GM12878 (cell line): ENCODE measurements at regions not wholly inside any gene's neighbourhood (a gene's known extent, or its start where the extent isn't known, plus 50 kb on each side); places are given as distances from the start of the nearest gene placed in this dataset.
"Not testable (repeated sequence)": the region's sequence is repeated elsewhere in the genome, so short reads cannot be mapped to it uniquely, and the experiment has no call there.

Experiments used
- ATAC-seq: fragments of 200-7000 bp; cut with Tn5 transposase; 3 replicates; pipeline ENCODE4 v1.9.1; 2020; ENCODE audit warnings: mild to moderate bottlenecking, moderate library complexity
- BruUV-seq: library from RNA; stranded (reverse); fragments of 400-500 nt; replicated peaks from 2 replicates; lab custom pipeline; 2021; lab: Mats Ljungman, UMichigan
- CTCF ChIA-PET: fragments of 300-600 bp; sonication (Branson Sonifier 250); formaldehyde crosslinking; extraction: SDS; loops from one replicate; lab custom pipeline; 2021; ENCODE audit warnings: inconsistent platforms; lab: Yijun Ruan, JAX
- POLR2A ChIA-PET: fragments of 350-600 bp; formaldehyde crosslinking; extraction: SDS; loops from one replicate; lab custom pipeline; 2021; ENCODE audit warnings: inconsistent platforms; lab: Charles Lee
- RAD21 ChIA-PET: fragments of 300-600 bp; sonication (Branson Sonifier 250); formaldehyde crosslinking; loops from one replicate; lab custom pipeline; 2023; ENCODE audit warnings: antibody characterized with exemption; ENCODE audit not compliant: unreplicated experiment; lab: Charles Lee
- SMC1A ChIA-PET: fragments of 300-600 bp; sonication (Branson Sonifier 250); formaldehyde crosslinking; loops from one replicate; lab custom pipeline; 2023; ENCODE audit not compliant: unreplicated experiment, uncharacterized antibody; lab: Charles Lee
- DNase-seq: peaks from one replicate; pipeline ENCODE4 v3.0.0-alpha.2; 2011; ENCODE audit warnings: low read depth, low spot score
- FAIRE-seq: peaks from 3 replicates; lab custom pipeline; 2011; peaks lifted over from hg19 to GRCh38; lab: Jason Lieb, UNC
- H2AFZ ChIP-seq: 2 replicates; pipeline ENCODE4 v1.6.0; 2011; ENCODE audit warnings: low read depth, low read length, control low read depth; ENCODE audit not compliant: control insufficient read depth
- H3K27ac ChIP-seq: 2 replicates; pipeline ENCODE4 v1.5.1; 2011; ENCODE audit warnings: control low read depth; ENCODE audit not compliant: control insufficient read depth, insufficient read depth
- H3K27me3 ChIP-seq, 2 experiments: replicated peaks in 1 of 2; 2 replicates each; pipeline versions ENCODE4 v1.6.0 to v1.6.1; 2011; ENCODE audit warnings: low read length in 1 of 2; ENCODE audit not compliant: control insufficient read depth in 2 of 2, insufficient read depth in 2 of 2
- H3K36me3 ChIP-seq, 2 experiments: 2 replicates each; pipeline ENCODE4 v1.5.1; 2011; ENCODE audit warnings: low read length in 1 of 2; ENCODE audit not compliant: control insufficient read depth in 2 of 2, insufficient read depth in 2 of 2
- H3K4me1 ChIP-seq: 2 replicates; pipeline ENCODE4 v1.6.1; 2011; ENCODE audit warnings: mild to moderate bottlenecking, low read length, moderate library complexity, mixed read lengths; ENCODE audit not compliant: control insufficient read depth, insufficient read depth
- H3K4me2 ChIP-seq: 2 replicates; pipeline ENCODE4 v1.6.0; 2011; ENCODE audit warnings: control low read depth; ENCODE audit not compliant: control insufficient read depth, insufficient read depth
- H3K4me3 ChIP-seq: fragments of 200-600 bp; sonication (generic); 2 replicates; pipeline ENCODE4 v1.5.1; 2016
- H3K79me2 ChIP-seq: 2 replicates; pipeline ENCODE4 v1.6.0; 2011; ENCODE audit warnings: low read length; ENCODE audit not compliant: control insufficient read depth, insufficient read depth
- H3K9ac ChIP-seq: 2 replicates; pipeline ENCODE4 v1.8.0; 2011; ENCODE audit warnings: low read length, control low read depth, mixed read lengths; ENCODE audit not compliant: control insufficient read depth, insufficient read depth
- H3K9me3 ChIP-seq: replicated peaks from 3 replicates; pipeline ENCODE4 v1.5.1; 2011; ENCODE audit warnings: mild to moderate bottlenecking, low read length; ENCODE audit not compliant: control insufficient read depth, insufficient read depth
- H4K20me1 ChIP-seq: 2 replicates; pipeline ENCODE4 v1.6.0; 2011; ENCODE audit not compliant: control insufficient read depth, insufficient read depth
- ATF2 ChIP-seq: IDR thresholded peaks from 2 replicates; pipeline ENCODE4 v1.6.1; 2012; ENCODE audit warnings: low read length, inconsistent platforms
- BCL11A ChIP-seq: IDR thresholded peaks from 2 replicates; pipeline ENCODE4 v1.6.1; 2011; ENCODE audit warnings: low read depth, low read length
- BMI1 ChIP-seq: fragments of 450-650 bp; IDR thresholded peaks from 2 replicates; pipeline ENCODE4 v1.6.1; 2016; ENCODE audit warnings: mild to moderate bottlenecking, moderate library complexity, borderline replicate concordance
- CREM ChIP-seq: IDR thresholded peaks from 2 replicates; pipeline ENCODE4 v1.6.1; 2014; ENCODE audit warnings: antibody characterized with exemption, low read depth
- E4F1 ChIP-seq: fragments of 450-650 bp; IDR thresholded peaks from 2 replicates; pipeline ENCODE4 v1.6.1; 2018; ENCODE audit warnings: borderline replicate concordance, mild to moderate bottlenecking; ENCODE audit not compliant: partially characterized antibody
- EED ChIP-seq: sonication (generic); IDR thresholded peaks from 2 replicates; pipeline ENCODE4 v1.6.1; 2016; ENCODE audit warnings: antibody characterized with exemption, low read depth
- IKZF1 ChIP-seq: fragments of 450-650 bp; conservative IDR thresholded peaks from 2 replicates; pipeline ENCODE4 v1.6.1; 2017; ENCODE audit warnings: antibody characterized with exemption, mild to moderate bottlenecking
- JUND ChIP-seq: IDR thresholded peaks from 2 replicates; pipeline ENCODE4 v1.6.1; 2012; ENCODE audit warnings: low read depth, mild to moderate bottlenecking, low read length, improper control_type of control experiment, moderate library complexity
- KLF5 ChIP-seq: fragments of 450-650 bp; IDR thresholded peaks from 2 replicates; pipeline ENCODE4 v1.6.1; 2014; ENCODE audit warnings: mild to moderate bottlenecking; ENCODE audit not compliant: partially characterized antibody
- NR2C1 ChIP-seq: fragments of 450-650 bp; IDR thresholded peaks from 2 replicates; pipeline ENCODE4 v1.6.1; 2017; ENCODE audit warnings: antibody characterized with exemption, mild to moderate bottlenecking, moderate library complexity
- POU2F2 ChIP-seq: IDR thresholded peaks from 3 replicates; pipeline ENCODE4 v1.6.1; 2011; ENCODE audit warnings: low read depth, mild to moderate bottlenecking, low read length, borderline replicate concordance
- ZNF687 ChIP-seq: fragments of 450-650 bp; IDR thresholded peaks from 2 replicates; pipeline ENCODE4 v1.6.1; 2017; ENCODE audit warnings: mild to moderate bottlenecking, moderate library complexity
- WGBS: methylation state at CpG from one replicate; pipeline ENCODE4 v1.1.6; 2016; ENCODE audit warnings: low lambda C conversion rate; ENCODE audit not compliant: insufficient replicate concordance, insufficient coverage; ENCODE audit errors: missing lambda C conversion rate; 5-methylcytosine and 5-hydroxymethylcytosine counted together
- in situ Hi-C: fragments of 300-500 bp; cut with MboI; formaldehyde crosslinking; loops from 9 replicates; pipeline ENCODE4 v1.14.3; 2018; ENCODE audit warnings: mixed read lengths
- intact Hi-C: fragments of 100-400 bp; cut with micrococcal nuclease; formaldehyde crosslinking; loops from one replicate; pipeline ENCODE4 v1.14.2; 2022; ENCODE audit not compliant: unreplicated experiment

- in situ Hi-C loops: no loop called here
- FAIRE-seq (no peak), DNase-seq (no peak), ATAC-seq (no peak)
- no peak overlapping the region for H3K9ac ChIP-seq
- H3K27ac ChIP-seq: no peak overlapping the region
- no peak overlapping the region for H2AFZ ChIP-seq
- ChIA-PET POLR2A (no interaction called here), CTCF (no interaction called here), RAD21 (no interaction called here), SMC1A (no interaction called here)
- H3K27me3 ChIP-seq: no peaks in the 10 kb centered on the region
- BruUV-seq: no TSS peak
- intact Hi-C loops: no loop called here
- H3K9me3 ChIP-seq: no peaks in the 10 kb centered on the region
- no peaks in the 10 kb centered on the region for H3K36me3 ChIP-seq
- TF ChIP-seq EED: no peak
- TF ChIP-seq ZNF687: no peak
- TF ChIP-seq ATF2: no peak
- no peak for TF ChIP-seq E4F1
- TF ChIP-seq IKZF1: no peak
- no peak for TF ChIP-seq KLF5
- no peak for TF ChIP-seq NR2C1
- TF ChIP-seq BCL11A: no peak
- no peak for TF ChIP-seq CREM
- TF ChIP-seq POU2F2: no peak
- TF ChIP-seq BMI1: no peak
- no peak for TF ChIP-seq JUND
- H3K4me2 ChIP-seq: no peak overlapping the region
- no peaks in the 10 kb centered on the region for H3K79me2 ChIP-seq
- H4K20me1 ChIP-seq: no peaks in the 10 kb centered on the region
- H3K4me3 ChIP-seq: no peak overlapping the region
- no peaks in the 10 kb centered on the region for H3K4me1 ChIP-seq
These were observed 1601.0 kb upstream of the NUDT12 start for GRCh38 chr5:105163547-105163946.

- FAIRE-seq, H3K79me2 ChIP-seq, DNase-seq, RAD21 ChIA-PET, ATAC-seq, BruUV-seq, H3K27ac ChIP-seq, in situ Hi-C loops, H2AFZ ChIP-seq, CTCF ChIA-PET, H3K9me3 ChIP-seq, H3K4me3 ChIP-seq, POLR2A ChIA-PET, H3K4me2 ChIP-seq, H4K20me1 ChIP-seq, SMC1A ChIA-PET, H3K27me3 ChIP-seq, H3K9ac ChIP-seq, intact Hi-C loops, H3K36me3 ChIP-seq, H3K4me1 ChIP-seq: not testable (repeated sequence)
- WGBS: 21% methylated on average over 4 of the region's 6 CpGs
These were observed 1600.0 kb upstream of the NUDT12 start for GRCh38 chr5:105162557-105162956.
